ENCODE measurements at regions not wholly inside any gene's neighbourhood (a gene's known extent, or its start where the extent isn't known, plus 50 kb on each side); places are given as distances from the start of the nearest gene placed in this dataset.
A peak's percentile ranks its signal among the peaks of the same experiment; 100 is the strongest.
"Not testable (repeated sequence)": the region's sequence is repeated elsewhere in the genome, so short reads cannot be mapped to it uniquely, and the experiment has no call there.

DNA sequence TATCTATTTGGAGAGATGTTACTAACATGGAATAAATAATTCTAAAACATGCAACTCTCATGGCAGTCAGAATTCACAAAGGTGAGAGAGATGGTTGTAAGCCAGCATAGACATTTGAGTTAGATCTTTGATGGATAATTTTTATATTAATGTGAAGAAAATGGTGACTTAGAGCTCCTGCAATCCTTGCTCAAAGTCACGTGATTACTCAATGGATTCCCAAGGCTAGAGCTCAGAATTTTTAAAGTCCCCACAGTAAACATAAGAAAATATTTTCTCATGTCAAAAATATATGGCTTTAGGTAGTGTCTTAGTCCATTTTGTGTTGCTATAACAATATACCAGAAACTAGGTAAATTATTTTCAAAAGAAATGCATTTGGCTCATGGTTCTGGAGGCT is 281.5 kb upstream of the PRKD1 start:
- no peak overlapping the region for H3K4me3 ChIP-seq (ENCODE audit: low read depth, low read length)
- DNase-seq (ENCODE audit: low read depth) = no peak

DNA sequence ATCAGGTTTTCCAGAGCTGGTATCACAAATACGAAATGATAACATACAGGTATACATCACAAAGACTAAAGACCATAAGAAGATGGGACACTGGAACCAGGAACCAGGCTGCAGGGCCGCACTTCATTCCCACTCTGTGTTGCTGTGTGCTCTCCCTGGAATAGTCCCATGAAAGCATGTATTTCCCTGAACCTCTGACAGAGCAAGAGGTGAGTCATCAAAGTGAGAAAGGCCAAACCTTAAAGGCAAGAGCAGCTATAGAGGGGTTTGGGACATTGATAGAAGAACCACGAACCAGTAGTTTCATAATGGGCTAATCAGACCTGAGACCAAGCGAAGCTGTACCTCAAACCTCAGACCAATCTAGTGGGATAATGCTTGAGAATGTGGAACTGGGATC is 283.0 kb upstream of the PRKD1 start:
- H3K4me3 ChIP-seq (ENCODE audit: low read depth, low read length) = no peak overlapping the region
- DNase-seq (ENCODE audit: low read depth) = no peak

DNA sequence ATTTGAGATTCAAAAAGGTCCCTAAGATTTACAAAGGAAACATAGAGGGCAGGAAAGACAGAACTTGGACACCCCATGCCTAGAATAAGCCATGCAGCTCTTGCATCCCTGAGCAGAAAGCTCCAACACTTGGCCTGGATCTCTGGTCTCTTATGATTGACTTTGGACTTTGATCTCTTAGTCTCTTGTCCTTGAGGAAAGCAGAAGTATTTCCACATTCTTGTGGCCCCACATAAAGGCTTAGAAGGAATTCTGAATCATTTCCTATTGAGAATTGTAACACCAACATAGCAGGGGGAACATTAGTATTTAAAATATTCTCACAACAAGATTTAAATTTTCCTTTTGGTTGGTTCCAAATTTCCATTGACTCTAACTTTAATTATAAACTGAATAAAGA is 283.7 kb upstream of the PRKD1 start:
- DNase-seq (ENCODE audit: low read depth) = no peak
- H3K4me3 ChIP-seq (ENCODE audit: low read depth, low read length) = no peak overlapping the region

DNA sequence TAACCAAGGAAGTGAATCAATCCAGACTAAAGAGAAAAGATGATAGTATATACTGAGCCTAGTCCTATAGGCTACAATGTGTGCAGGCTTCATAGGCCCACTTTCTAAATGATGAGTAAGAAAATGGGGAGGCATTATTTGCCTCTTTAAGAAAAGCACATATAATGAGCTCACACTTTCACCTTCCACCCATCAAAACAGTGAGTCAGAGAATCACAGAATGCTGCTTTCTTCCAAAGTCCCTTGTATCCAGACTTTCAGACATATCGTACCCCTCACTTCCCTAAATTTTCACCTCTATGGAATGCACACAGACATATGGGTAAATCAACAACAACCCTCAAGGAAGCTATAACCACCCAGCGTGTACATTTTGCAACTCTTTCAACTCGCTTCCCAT is 286.4 kb upstream of the PRKD1 start:
- no peak for DNase-seq (ENCODE audit: low read depth)

DNA sequence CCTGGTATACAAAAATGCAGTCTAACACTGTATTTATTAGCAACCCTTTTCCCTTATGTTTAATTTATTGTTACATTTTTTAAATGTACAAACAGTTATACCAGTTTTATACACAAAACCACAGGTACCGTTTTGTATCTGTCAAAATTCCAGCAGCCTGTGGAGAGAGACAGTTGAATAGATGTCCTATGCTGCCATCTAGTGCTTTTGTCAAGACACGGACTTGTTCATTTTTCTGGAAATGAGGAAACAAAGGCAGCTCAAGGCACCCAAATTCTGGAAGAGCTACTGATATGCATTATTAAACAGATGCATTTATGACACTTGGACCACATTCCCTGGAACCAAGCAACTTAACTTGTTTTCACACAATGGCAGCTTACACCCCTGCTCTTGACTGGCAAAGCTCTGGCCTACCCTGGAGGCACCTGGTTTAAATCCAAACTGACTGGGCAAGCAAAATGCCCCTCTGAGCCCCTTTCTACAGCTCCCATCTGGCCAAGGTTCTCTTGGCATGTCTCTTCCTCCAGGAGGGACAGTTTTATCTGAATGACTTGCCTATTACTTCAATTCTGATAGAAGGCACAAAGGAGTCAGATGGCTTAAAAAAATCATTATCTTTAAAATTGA is 286.9 kb upstream of the PRKD1 start:
- DNase-seq (ENCODE audit: low read depth) = peak; percentile 53
- no peak overlapping the region for H3K4me3 ChIP-seq (ENCODE audit: low read depth, low read length)

More for the DNA sequence above, 286.4 kb upstream of the PRKD1 start:
- H3K4me3 ChIP-seq (ENCODE audit: low read depth, low read length) = no peak overlapping the region

DNA sequence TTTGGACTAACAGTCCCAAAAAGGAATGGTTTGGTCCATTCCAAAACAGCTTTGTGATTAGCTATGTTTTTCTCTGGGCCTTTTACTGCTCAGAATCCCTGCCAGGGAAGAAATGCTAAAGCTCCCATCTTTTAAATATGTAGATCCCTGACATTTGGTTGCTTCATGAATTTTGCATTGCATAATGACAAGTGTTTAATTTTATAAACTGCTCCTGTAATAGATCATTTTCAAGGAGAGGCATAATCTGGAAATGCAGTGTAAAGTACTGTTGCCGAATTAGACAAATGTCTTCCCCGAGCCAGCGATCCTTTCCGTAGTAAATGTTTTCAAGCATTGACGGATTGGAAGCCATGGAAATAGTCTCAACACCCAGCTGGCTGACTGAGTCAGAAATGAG is 291.3 kb upstream of the PRKD1 start:
- no peak overlapping the region for H3K4me3 ChIP-seq (ENCODE audit: low read depth, low read length)
- DNase-seq (ENCODE audit: low read depth) = no peak

DNA sequence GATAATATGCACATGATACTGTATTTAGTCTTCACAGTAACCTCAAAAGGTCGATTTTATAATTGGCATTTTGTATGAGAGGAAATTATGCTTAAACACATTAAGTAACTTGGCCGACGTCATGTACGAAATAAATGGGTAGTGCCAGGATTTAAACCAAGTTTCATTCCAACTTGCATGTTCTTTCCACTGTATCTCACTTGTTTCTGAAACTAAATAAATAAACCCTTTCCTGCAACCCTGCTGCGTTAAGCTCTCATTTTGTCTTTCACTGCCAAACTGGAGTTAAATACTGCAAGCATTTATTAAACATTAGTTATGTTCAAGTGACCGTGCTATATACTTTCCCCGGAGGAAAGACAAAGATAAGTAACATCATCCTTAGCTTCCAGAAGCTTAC is 293.9 kb upstream of the PRKD1 start:
- no peak overlapping the region for H3K4me3 ChIP-seq (ENCODE audit: low read depth, low read length)
- no peak for DNase-seq (ENCODE audit: low read depth)

DNA sequence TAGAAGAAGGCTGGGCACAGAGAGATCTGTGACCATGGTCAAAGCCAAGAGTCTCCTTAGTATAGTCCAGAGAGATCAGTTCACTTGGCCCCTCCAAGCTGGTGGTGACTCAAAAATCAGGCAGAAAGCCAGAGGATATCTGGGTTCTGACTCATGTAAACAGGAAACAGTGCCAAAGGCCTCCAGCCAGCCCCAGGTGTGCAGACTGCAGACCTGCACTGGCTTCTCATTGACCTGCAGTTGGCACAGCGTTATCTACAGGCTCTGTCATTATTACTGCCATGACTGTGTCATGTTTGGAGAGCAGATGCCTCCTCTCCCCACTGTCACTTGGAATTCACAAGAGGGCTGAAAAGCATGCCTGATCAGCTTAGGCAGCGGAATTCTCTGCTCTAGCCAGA is 295.7 kb upstream of the PRKD1 start:
- no peak overlapping the region for H3K4me3 ChIP-seq (ENCODE audit: low read depth, low read length)
- no peak for DNase-seq (ENCODE audit: low read depth)

DNA sequence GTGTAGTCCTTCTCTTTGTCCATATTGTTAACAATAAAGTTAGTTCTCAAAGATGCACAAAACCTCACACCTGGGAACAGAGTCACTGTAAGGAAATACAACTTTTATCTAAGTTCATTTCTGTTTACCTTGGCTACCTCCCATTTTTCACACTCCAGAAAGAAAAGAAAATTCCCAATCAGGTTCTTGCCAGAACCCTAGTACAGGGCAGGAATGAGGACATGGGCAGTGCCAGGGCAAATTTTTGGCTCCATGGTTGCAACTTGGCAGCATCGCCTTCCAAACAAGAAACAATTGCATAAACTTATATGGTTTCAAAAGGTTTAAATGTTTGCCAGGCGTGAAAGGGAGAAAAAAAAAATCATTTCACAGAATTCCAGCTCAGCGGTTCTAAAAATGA is 296.3 kb upstream of the PRKD1 start:
- no peak overlapping the region for H3K4me3 ChIP-seq (ENCODE audit: low read depth, low read length)
- DNase-seq (ENCODE audit: low read depth) = no peak

DNA sequence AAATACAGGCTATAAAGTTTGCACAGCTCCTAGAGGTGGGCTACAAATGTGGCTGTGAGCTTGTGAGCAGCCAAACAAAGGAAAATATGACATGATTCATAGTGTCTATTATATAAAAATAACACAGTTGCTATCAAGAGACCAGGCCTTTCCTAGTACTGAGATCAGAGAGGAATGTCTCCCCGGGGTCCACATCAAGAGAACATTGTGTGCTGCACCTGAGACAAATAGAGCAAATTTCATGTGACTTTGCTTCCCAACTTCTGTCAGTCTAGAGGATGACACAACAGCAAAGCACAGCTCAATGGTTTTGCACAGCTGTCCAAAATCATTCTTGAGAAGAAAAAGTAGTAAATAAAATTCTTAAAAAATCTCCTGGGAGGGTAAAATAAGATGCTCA is 297.5 kb upstream of the PRKD1 start:
- no peak overlapping the region for H3K4me3 ChIP-seq (ENCODE audit: low read depth, low read length)
- no peak for DNase-seq (ENCODE audit: low read depth)

DNA sequence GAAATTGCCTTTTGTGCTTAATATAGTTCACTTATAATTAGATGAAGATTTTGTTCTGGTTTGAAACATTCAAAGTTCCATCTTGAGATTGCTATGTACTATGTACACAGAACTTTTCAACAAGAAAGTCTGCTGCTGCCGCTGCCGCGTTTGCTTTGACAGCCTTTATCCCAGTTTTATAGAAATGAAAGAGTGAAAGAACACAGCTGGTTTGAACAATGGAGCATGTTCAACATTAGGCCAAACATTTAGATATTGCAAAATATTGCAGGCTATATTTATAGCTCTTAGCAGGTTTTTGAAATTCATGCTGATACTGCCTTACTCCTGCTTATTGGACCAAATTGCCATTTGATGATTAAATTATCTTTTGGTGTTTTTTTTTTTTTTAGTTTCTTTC is 299.8 kb upstream of the PRKD1 start:
- DNase-seq (ENCODE audit: low read depth) = no peak
- no peak overlapping the region for H3K4me3 ChIP-seq (ENCODE audit: low read depth, low read length)

DNA sequence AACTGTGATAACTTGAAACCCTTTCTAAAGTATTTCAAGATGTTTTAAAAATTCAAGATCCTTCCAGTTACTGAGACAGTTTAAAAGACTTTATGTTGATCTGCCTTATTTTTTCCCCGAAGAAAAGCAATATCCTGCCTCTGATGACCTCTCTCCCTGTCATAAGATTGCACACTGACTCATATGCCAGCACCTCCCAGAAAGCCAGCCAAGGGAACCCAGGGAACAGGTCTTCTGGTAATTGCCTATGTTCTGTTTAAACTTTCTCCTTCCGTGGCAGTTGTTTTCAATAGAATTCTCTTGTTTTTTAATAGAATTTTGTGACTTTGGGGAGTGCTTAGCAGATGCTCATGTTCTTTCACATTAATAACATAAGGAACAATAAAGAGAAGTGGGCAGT is 300.2 kb upstream of the PRKD1 start:
- DNase-seq (ENCODE audit: low read depth) = no peak
- H3K4me3 ChIP-seq (ENCODE audit: low read depth, low read length) = no peak overlapping the region

DNA sequence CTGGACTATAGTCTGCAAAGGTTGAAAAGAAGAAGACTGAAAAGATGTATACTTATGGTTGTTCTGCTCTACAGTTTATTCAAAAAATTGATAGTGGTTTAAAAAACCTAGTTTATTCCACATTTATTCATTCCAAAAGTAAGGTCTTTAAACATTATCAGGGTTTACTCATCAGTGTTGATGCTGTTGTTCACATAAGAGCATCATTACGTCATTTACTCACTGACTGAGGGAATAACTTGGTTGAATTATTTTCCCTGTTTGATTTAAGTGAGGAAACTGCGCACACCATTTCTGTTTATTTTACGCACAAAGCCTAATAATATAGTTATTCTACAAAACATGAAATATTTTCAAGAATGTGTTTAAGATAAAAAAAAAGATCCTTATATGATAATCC is 303.1 kb upstream of the PRKD1 start:
- DNase-seq (ENCODE audit: low read depth) = no peak
- H3K4me3 ChIP-seq (ENCODE audit: low read depth, low read length) = no peak overlapping the region

DNA sequence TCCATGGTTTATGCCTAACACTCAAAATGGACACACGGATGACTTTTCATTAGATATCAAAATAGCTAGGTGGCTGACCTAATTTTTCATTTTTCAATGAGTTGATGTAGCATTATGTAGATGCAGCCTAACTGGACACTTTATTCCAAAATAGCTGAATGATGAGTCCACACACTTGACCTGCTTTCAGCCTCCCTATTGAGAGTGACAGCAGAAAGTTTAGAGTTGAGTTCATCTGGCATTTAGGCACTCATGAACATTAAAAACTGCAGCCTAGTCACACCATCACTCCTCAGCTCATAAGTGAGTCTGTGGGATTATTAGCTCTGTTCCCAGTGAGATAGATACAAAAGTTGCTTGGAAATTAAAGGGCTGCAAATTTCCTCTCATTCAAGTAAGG is 307.3 kb upstream of the PRKD1 start:
- DNase-seq (ENCODE audit: low read depth) = no peak
- no peak overlapping the region for H3K4me3 ChIP-seq (ENCODE audit: low read depth, low read length)

DNA sequence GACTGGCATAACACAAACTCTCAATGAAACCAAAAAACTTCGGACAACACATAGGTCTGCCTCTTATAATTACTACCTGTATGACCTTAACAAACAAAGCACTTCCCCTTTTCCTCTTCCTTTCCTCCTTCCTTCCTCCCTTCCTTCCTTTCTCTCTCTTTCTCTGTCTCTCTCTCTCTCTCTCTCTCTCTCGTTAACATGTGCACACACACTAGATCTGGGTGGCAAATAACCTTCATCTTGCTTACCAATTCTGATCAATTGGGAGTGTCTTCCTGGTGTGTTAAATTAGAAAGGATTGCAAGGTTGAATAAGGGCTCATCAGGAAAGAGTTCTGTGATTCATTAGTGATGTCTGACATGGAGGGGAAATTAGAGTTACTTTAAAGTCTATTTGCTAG is 307.8 kb upstream of the PRKD1 start:
- no peak overlapping the region for H3K4me3 ChIP-seq (ENCODE audit: low read depth, low read length)
- no peak for DNase-seq (ENCODE audit: low read depth)

DNA sequence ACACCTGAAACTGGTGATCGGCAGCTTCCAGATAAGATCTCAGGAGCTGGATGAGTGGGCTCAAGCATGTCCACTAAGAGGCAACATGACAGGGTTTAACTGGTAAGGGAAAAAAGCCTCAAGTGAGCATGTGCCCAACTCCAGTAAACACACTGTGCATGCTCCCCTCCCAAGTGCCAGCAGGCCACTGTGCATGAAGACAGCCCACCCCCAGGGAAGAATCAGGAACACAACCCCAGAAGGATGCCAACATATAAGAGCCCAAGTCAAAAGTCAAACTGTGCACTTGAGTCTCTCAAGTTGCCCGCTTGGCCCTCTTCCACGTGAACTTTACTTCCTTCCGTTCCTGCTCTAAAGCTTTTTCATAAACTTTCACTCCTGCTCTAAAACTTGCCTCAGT is 311.3 kb upstream of the PRKD1 start:
- no peak for DNase-seq (ENCODE audit: low read depth)

DNA sequence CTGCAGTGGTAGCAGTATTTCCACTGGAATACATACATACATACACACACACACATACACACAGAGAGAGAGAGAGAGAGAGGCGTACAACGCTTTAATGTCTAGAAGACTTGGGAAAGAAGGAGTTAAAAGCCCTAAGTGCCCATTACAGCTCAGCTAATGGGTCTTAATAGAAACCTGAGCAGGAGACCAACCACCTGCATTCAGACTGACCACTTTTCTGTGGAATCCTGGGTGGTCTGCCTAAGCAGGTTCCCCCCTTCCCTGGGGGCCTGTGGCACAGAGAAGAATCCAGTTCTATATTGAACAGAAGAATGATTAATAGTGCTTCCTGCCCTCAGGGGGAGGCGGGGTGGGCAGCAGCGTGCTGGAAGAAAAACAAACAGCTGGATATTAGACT is 312.4 kb upstream of the PRKD1 start:
- H3K4me3 ChIP-seq (ENCODE audit: low read depth, low read length) = no peak overlapping the region
- DNase-seq (ENCODE audit: low read depth) = no peak

More for the DNA sequence above, 311.3 kb upstream of the PRKD1 start:
- no peak overlapping the region for H3K4me3 ChIP-seq (ENCODE audit: low read depth, low read length)

DNA sequence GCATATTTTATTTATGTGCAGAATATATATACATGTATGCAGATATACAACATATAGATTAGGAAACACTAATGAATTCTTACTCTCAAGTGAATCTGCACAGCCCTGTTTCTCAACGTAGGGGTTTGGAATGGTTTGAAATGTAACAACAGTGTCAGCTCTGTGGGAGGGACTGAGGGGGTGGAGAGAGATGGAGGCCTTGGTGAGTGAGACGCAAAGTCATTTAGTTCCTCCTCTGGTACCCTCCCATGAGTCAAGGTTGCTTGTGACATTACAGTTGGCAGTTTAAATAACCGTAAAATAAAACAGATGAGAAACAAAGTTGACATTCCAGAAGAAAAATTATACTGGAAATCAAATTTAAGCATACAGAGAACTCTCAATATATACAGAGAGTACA is 313.0 kb upstream of the PRKD1 start:
- no peak overlapping the region for H3K4me3 ChIP-seq (ENCODE audit: low read depth, low read length)
- no peak for DNase-seq (ENCODE audit: low read depth)

DNA sequence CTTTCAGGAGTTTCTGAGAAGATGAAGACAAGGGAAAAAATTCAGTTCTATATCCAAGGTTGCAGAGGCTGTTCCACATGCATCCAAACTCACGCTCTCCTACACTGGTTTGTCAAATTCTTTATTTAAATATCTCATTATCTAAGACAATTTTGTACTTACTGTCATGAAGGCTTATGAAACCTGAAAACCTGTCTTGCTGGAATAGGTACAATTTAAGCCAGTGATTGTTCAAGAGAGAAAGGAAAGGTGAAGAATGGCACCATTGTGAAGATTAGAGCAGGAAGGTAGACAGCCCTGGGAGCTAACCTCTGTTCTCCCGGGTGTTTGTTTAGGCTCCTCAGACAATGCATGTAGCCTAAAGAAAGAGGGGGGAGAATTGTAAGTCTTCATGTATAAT is 315.1 kb upstream of the PRKD1 start:
- no peak for DNase-seq (ENCODE audit: low read depth)
- no peak overlapping the region for H3K4me3 ChIP-seq (ENCODE audit: low read depth, low read length)

DNA sequence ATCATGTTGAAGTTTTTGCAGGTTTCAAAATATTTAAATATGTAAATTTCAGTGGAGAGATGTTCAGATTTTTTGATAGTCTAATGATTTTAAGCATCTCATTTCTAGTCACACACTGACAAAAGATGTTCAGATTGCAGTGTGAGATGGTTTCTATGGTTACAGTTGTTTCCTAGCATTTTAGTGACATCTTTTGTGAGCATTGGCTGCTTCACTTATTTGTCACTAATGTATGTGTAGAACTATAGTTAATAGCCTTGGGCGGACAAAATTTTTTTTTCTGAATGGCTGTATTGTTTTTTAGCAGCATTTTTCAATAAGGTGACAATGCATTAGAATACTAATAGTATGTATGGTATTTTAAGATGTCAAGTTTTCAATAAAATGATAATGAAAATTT is 315.6 kb upstream of the PRKD1 start:
- no peak overlapping the region for H3K4me3 ChIP-seq (ENCODE audit: low read depth, low read length)
- no peak for DNase-seq (ENCODE audit: low read depth)

DNA sequence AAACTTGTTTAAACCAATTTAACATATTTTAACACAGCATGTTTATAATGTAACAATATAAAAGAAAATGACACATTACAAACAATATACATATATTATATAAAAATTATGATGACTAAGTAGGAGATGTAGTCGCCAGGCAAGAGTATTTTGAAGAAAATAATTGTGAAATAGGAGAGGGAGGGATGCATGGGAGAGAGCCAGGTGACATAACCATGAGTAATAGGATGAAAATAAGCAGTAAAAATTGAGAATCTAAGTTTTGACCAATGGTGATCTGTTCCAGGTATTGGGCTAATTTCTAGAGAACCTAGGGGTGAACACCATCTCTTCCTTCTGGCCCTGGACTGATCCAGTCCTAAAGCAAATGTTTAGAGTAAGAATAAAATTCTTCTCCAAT is 315.2 kb upstream of the G2E3 start:
- H3K4me3 ChIP-seq (ENCODE audit: low read depth, low read length) = no peak overlapping the region
- DNase-seq (ENCODE audit: low read depth) = no peak

DNA sequence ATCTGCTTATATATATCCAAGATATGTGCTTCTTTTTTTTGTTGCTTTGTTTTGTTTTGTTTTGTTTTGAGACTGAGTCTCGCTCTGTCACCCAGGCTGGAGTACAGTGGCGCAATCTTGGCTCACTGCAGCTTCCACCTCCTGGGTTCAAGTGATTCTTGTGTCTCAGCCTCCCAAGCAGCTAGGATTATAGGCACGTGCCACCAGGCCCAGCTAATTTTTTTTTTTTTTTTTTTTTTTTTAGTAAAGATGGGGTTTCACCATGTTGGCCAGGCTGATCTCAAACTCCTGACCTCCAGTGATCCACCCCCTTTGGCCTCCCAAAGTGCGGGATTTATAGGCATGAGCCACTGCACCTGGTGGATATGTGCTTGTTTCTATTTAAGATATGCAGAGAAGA is 314.6 kb upstream of the G2E3 start:
- not testable (repeated sequence) for H3K4me3 ChIP-seq (ENCODE audit: low read depth, low read length); DNase-seq (ENCODE audit: low read depth)

All from skeletal muscle cell (primary cell).